Islet precursor cell (in vitro differentiated cells): ENCODE measurements at regions not wholly inside any gene's neighbourhood (a gene's known extent, or its start where the extent isn't known, plus 50 kb on each side); places are given as distances from the start of the nearest gene placed in this dataset.

Experiments
- DNase-seq: peaks from one replicate; pipeline ENCODE4 v3.0.0-alpha.2; 2018

GRCh38 chr17:56098746-56099145 lies 54.5 kb upstream of the ANKFN1 start:
- no peak for DNase-seq

DNA sequence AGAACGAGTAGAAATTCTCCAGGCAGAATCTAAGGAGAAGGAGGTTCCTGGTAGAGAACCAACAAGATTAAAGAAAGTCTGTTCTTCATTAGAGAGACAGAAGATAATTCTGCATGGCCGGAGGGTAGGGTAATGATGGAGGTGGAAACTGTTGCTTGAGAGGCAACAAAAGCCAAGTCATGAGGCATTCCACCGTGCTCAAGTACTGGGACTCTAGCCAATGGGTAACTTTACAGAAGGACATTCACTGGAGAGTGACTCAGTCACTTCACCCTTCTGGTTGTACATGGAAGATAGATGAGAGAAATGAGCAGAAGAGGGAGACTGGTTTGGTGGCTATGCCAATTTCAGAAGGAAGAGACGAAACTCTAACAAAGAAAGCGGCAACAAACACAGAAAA lies 53.6 kb upstream of the ANKFN1 start:
- no peak for DNase-seq
